ENCODE measurements at regions not wholly inside any gene's neighbourhood (a gene's known extent, or its start where the extent isn't known, plus 50 kb on each side); places are given as distances from the start of the nearest gene placed in this dataset.
"Not testable (repeated sequence)": the region's sequence is repeated elsewhere in the genome, so short reads cannot be mapped to it uniquely, and the experiment has no call there.

DNA sequence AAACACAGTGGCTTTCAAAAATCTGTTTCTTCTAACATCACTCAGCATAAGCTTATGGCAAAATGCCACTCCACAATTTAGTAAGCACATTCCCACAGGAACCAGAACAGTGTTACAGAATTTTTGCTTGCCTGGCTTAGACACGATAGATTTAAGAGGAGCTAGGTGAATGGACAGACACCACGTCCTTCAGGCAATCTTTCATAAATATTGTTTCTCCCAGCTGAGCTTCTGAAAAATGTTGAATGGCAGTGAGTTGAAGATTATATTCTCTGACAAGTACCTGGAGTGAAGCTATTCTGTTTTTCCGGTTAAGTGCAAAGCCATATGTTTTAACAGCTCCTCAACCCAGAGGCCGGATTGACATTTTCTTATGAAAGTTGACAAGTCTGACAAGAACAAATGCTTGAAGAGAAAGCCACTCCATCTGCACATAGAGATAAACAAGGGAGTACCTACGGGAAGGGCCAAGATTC, 102.0 kb downstream of the FSCB start:
- peaks cover 6% of the 10 kb centered on the region for H3K9me3 Mint-ChIP-seq
- no peaks in the 10 kb centered on the region for H3K36me3 Mint-ChIP-seq
- no peaks in the 10 kb centered on the region for H3K4me1 Mint-ChIP-seq
- DNase-seq (ENCODE audit: low spot score in 2 of 2) = no peak
- ATAC-seq = no peak
- no peak overlapping the region for H3K4me3 Mint-ChIP-seq
- H3K27ac Mint-ChIP-seq = no peak overlapping the region

DNA sequence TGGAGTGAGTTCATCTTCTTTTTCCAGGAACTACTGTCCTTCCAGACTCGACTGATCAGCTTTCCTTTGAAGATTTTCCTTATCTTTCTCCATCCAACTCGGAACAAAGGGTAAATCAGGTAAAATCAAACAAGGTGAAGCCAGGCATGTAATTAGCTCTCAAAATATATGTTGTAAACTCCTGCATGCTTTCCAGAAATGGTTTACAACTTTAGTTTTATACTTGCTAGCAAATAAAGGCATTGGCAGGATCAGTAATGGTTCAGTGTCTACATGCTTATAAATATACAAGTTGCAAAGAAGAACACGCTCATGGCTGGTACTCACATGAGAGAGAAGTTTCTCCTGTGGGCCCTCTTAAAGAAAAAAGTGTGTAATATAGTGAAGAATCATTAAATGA, 102.5 kb downstream of the FSCB start:
- Mint-ChIP-seq H3K4me1 (no peaks in the 10 kb centered on the region), H3K4me3 (no peak overlapping the region), H3K36me3 (no peaks in the 10 kb centered on the region), H3K9me3 (peaks cover 8% of the 10 kb centered on the region), H3K27ac (no peak overlapping the region)
- DNase-seq (ENCODE audit: low spot score in 2 of 2) = no peak
- ATAC-seq = no peak

DNA sequence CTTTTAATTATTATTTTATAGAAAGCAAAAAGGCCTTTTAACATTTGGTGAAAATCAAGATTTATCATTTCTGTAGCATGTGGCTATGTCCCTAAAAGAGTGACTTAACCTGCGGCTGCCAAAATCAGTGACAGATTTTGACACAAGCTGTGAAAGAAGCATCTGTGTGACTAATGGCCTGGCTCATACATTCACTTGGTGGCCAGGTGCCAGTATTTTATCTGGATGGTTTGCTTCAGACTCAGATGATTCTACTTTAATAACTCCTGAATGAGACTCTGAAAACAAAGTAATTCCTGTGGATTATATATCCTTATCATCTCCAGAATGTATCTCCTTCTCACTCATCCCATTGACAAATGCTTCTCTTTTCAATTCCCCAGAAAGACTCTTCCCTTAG, 103.0 kb downstream of the FSCB start:
- Mint-ChIP-seq H3K4me3 (no peak overlapping the region), H3K4me1 (no peaks in the 10 kb centered on the region), H3K36me3 (no peaks in the 10 kb centered on the region), H3K27ac (no peak overlapping the region), H3K9me3 (peaks cover 8% of the 10 kb centered on the region)
- ATAC-seq (no peak), DNase-seq (ENCODE audit: low spot score in 2 of 2) (no peak)

DNA sequence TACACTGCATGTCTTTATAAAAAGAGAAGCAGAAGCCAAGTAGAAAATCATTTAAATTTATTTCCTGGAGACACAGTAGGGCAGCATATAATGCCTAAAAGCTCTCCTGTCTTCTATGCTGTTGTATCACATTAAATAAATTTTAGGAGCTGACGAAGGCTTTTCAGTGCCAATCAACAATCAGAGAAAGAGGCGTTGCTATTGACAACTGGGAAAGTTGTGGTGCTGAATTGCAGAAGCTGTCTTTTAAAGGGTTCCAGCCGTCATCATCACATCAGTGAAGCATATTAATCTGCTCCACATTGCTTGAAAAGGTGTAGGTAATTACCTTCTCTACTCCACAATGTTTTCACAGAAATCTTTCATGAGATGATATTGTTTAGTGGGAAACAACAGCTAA, 103.9 kb downstream of the FSCB start:
- Mint-ChIP-seq H3K9me3 (peaks cover 8% of the 10 kb centered on the region), H3K4me1 (no peaks in the 10 kb centered on the region), H3K4me3 (no peak overlapping the region), H3K36me3 (no peaks in the 10 kb centered on the region), H3K27ac (no peak overlapping the region)
- ATAC-seq = no peak
- DNase-seq (ENCODE audit: low spot score in 2 of 2) = no peak

DNA sequence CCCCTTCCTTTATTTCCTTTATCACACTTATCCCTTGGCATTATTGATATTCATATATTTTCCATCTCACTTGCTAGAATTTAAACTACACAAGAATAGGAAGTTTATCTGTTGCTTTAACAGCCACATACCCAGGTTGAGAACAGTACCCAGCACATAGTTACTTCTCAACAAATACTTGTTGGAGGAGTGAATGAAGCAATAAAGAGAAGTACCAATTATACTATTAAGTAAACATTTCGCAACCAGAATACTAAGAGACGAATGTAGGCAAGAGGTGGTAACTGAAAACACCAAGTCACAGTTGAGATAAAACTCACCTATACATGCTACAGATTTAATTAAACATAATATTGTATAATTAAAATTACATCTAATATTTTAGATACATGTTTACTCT, 110.9 kb downstream of the FSCB start:
- Mint-ChIP-seq H3K9me3 (peaks cover 19% of the 10 kb centered on the region), H3K4me1 (no peaks in the 10 kb centered on the region), H3K27ac (no peak overlapping the region), H3K36me3 (no peaks in the 10 kb centered on the region), H3K4me3 (no peak overlapping the region)
- ATAC-seq = no peak
- DNase-seq (ENCODE audit: low spot score in 2 of 2) = no peak

DNA sequence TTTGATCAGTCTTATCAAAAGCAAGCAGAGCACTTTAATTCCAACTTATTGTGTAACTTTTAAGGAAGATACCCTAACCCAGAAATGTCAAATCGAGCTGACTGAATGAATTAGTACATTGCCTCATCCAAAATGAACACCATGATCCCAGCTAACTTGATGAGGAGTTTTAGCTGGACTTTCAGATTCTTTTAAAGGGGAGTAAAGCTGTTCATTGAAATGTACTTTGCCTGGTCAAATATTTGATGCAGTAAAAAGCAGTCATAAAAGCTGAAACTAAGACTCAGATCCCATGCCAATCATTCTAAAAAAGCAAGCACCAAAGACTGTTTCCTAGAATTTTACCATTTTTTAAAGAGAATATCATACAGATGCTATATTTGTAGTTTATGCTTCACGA, 114.1 kb downstream of the FSCB start:
- no peak overlapping the region for H3K4me3 Mint-ChIP-seq
- H3K27ac Mint-ChIP-seq = no peak overlapping the region

DNA sequence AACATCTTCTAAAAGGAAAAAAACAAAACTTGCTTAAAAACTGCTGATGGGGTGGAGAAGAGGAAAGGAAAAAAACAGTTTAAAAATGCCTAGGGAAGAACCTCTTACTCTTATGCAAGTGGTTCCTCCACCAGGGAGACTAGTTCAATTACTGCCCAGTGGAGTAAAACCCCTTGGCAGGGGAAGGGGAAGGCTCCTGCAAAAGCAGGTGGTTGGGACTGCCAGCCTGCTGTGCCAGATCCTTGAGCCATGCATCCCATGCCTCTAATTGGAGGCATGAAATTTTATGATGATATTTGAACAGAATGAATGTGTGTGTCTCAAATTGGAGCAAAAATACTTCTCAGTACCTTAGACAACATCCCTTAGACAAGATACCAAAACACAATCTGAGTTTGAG, 118.8 kb downstream of the FSCB start:
- peaks cover 4% of the 10 kb centered on the region for H3K9me3 Mint-ChIP-seq
- H3K4me3 Mint-ChIP-seq = no peak overlapping the region
- ATAC-seq (no peak), DNase-seq (ENCODE audit: low spot score in 2 of 2) (no peak)
- H3K36me3 Mint-ChIP-seq = no peaks in the 10 kb centered on the region
- no peaks in the 10 kb centered on the region for H3K4me1 Mint-ChIP-seq
- H3K27ac Mint-ChIP-seq = no peak overlapping the region

More for the DNA sequence above, 114.1 kb downstream of the FSCB start:
- no peaks in the 10 kb centered on the region for H3K4me1 Mint-ChIP-seq
- ATAC-seq = no peak
- DNase-seq (ENCODE audit: low spot score in 2 of 2) = no peak
- H3K9me3 Mint-ChIP-seq = peaks cover 10% of the 10 kb centered on the region
- H3K36me3 Mint-ChIP-seq = no peaks in the 10 kb centered on the region

DNA sequence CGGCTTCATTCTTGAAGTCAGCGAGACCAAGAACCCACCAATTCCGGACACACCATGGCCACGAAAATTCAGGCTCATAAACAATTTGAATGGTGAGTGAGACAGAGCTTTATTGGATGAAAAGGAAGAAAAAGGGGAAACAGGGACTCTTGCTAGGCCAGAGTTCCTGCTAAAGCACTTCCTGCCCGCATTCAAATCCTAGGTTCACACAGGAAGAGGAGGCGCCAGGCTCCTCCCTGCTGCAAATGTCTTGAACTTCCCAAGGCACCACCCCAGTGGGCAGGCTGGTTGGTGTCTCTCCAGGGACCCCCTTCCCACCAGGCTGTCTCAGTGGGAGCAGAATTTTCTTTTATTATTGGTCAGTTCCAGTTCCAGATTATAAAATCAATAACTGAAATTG, 121.2 kb downstream of the FSCB start:
- Mint-ChIP-seq H3K36me3 (no peaks in the 10 kb centered on the region), H3K9me3 (peaks cover 4% of the 10 kb centered on the region), H3K4me3 (no peak overlapping the region), H3K27ac (no peak overlapping the region), H3K4me1 (no peaks in the 10 kb centered on the region)
- ATAC-seq (no peak), DNase-seq (ENCODE audit: low spot score in 2 of 2) (no peak)

DNA sequence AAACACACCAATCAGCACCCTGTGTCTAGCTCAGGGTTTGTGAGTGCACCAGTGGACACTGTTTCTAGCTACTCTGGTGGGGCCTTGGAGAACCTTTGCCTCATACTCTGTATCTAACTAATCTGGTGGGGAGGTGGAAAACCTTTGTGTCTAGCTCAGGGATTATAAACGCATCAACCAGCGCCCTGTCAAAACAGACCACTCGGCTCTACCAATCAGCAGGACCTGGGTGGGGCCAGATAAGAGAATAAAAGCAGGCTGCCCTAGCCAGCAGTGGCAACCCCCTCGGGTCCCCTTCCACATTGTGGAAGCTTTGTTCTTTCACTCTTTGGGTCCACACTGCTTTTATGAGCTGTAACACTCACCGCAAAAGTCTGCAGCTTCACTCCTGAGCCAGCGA, 121.8 kb downstream of the FSCB start:
- H3K9me3 Mint-ChIP-seq; ATAC-seq; H3K4me1 Mint-ChIP-seq; DNase-seq (ENCODE audit: low spot score in 2 of 2); H3K36me3 Mint-ChIP-seq; H3K4me3 Mint-ChIP-seq; H3K27ac Mint-ChIP-seq: not testable (repeated sequence)

DNA sequence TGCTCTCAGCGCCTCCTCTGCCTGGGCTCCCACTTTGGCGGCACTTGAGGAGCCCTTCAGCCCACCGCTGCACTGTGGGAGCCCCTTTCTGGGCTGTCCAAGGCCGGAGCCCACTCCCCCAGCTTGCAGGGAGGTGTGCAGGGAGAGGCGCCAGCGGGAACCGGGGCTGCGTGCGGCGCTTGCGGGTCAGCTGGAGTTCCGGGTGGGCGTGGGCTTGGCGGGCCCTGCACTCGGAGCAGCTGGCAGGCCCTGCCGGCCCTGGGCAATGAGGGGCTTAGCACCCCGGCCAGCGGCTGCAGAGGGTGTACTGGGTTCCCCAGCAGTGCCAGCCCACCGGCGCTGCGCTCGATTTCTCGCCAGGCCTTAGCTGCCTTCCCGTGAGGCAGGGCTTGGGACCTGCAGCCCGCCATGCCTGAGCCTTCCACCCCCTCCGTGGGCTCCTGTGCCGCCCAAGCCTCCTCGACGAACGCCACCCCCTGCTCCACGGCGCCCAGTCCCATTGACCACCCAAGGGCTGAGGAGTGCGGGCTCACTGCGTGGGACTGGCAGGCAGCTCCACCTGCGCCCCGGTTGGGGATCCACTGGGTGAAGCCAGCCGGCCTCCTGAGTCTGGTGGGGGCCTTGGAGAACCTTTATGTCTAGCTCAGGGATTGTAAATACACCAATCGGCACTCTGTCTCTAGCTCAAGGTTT, 122.3 kb downstream of the FSCB start:
- not testable (repeated sequence) for H3K4me1 Mint-ChIP-seq; H3K9me3 Mint-ChIP-seq; H3K4me3 Mint-ChIP-seq; ATAC-seq; H3K36me3 Mint-ChIP-seq; DNase-seq (ENCODE audit: low spot score in 2 of 2); H3K27ac Mint-ChIP-seq

DNA sequence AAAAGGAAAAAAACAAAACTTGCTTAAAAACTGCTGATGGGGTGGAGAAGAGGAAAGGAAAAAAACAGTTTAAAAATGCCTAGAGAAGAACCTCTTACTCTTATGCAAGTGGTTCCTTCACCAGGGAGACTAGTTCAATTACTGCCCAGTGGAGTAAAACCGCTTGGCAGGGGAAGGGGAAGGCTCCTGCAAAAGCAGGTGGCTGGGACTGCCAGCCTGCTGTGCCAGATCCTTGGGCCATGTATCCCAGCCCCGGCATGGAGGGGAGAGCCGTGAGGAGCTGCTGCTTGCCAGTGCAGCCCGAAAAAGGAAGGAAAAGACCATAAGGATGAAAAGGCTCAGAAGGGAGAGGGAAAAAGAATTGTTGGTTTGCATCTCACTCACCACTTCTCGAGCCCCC, 123.0 kb downstream of the FSCB start:
- no peak for ATAC-seq
- Mint-ChIP-seq H3K27ac (no peak overlapping the region), H3K9me3 (peaks cover 6% of the 10 kb centered on the region), H3K4me3 (no peak overlapping the region), H3K4me1 (no peaks in the 10 kb centered on the region), H3K36me3 (no peaks in the 10 kb centered on the region)
- DNase-seq (ENCODE audit: low spot score in 2 of 2) = no peak

DNA sequence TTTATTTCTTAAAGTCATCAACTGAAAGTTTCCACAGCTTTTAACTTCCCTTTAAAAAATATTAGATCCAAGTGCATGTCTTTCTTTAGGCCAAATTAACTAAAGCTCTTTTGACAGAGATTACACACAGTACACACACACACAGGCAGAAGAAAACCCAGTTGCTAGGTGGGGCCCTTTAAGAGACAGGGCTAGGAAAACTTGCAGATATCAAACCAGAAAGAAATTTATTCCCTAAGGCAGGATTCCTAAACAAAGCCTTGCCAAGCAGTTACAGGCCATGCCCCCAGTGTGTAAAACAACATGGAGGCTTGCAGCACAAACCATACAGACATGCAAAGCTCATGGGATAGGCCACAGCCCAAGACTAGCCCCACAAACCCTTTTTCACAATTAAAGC, 123.4 kb downstream of the FSCB start:
- no peak overlapping the region for H3K4me3 Mint-ChIP-seq
- peaks cover 6% of the 10 kb centered on the region for H3K9me3 Mint-ChIP-seq
- H3K36me3 Mint-ChIP-seq = no peaks in the 10 kb centered on the region
- no peak for ATAC-seq
- H3K4me1 Mint-ChIP-seq = no peaks in the 10 kb centered on the region
- DNase-seq (ENCODE audit: low spot score in 2 of 2) = no peak
- no peak overlapping the region for H3K27ac Mint-ChIP-seq

DNA sequence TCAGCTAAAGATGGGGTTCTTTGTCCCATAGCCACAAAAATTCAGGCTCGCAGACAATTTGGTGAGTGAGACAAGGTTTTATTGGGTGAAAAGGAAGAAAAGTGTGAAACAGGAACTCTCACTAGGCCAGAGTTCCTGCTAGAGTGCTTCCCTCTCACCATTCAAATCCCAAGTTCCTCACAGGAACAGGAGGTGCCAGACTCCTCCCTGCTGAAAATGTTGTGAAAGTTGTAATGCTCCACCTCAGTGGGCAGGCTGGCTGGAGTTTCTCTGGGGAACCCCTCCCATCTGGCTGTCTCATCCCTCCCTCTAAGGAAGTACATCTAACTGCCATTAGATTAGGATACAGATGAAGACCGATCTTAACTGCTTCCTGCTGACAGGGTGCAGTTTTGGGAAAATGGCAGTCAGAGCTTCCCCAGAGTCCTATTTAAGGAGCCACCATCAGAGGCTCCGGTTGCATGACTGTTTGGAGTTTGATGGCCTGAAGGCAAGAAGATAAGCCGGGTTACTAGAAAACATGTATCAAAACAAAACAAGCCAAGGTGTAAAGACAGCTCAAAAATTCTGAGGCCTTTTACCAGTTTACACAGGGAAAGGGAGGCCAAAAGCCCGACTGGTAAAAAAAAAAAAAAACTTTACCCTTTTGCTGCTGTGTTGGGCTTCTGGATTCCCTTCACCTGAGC, 127.6 kb downstream of the FSCB start:
- DNase-seq (ENCODE audit: low spot score in 2 of 2) = no peak
- Mint-ChIP-seq H3K9me3 (peaks cover 15% of the 10 kb centered on the region), H3K36me3 (no peaks in the 10 kb centered on the region), H3K4me3 (no peak overlapping the region), H3K4me1 (no peaks in the 10 kb centered on the region), H3K27ac (no peak overlapping the region)
- ATAC-seq = no peak

DNA sequence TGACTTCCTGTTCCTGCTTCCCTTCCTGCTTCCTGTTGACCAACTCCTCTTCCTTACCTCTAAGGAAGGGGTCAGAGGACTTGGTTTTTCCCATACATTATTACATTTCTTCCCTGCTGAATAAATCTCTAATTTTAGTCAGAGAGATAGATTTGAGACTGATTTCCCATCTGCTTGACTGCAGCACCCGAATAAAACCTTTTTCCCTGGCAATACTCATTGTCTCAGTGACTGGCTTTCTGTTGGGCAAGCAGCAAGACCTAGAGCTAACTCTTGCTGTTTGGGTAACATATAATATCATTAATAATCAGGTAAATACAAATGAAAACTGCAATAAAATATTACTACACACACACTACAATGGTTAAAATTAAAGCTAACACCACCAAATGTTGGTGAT, 132.2 kb downstream of the FSCB start:
- DNase-seq (ENCODE audit: low spot score in 2 of 2) (no peak), ATAC-seq (no peak)
- no peak overlapping the region for H3K27ac Mint-ChIP-seq

DNA sequence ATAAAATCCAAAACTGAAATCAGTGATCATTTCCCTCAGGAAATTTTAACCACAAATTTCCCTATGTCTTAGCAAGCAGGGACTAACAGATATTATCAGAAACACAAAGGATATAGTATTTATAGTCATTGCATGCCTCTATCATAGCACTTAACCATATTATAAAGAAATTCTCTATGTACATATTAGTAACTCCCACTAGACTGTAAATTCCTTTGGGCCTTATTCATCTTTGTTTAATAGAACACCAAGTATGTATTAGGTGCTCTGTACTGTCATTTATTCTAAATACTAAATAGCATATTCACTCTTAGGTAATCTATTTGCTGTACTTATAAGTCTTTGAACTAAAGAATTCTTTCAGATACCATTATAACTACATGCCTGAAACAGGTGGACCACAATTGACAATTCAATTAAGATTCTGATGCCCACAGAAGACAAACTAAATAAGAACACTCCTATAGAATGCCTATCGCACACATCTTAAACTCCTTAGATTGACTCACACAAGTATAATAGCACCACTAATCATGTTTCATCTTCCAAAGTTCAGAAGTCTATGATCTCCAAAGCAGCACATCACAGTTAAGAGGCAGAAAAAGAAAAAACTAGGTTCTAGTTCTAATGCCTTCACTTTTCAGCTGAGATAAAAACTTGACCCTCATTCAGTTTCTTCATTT, 134.1 kb downstream of the FSCB start:
- Mint-ChIP-seq H3K9me3 (peaks cover 18% of the 10 kb centered on the region), H3K36me3 (no peaks in the 10 kb centered on the region), H3K4me3 (no peak overlapping the region), H3K27ac (no peak overlapping the region), H3K4me1 (no peaks in the 10 kb centered on the region)
- DNase-seq (ENCODE audit: low spot score in 2 of 2) (no peak), ATAC-seq (no peak)

More for the DNA sequence above, 132.2 kb downstream of the FSCB start:
- Mint-ChIP-seq H3K36me3 (no peaks in the 10 kb centered on the region), H3K4me3 (no peak overlapping the region), H3K4me1 (no peaks in the 10 kb centered on the region), H3K9me3 (peaks cover 20% of the 10 kb centered on the region)

DNA sequence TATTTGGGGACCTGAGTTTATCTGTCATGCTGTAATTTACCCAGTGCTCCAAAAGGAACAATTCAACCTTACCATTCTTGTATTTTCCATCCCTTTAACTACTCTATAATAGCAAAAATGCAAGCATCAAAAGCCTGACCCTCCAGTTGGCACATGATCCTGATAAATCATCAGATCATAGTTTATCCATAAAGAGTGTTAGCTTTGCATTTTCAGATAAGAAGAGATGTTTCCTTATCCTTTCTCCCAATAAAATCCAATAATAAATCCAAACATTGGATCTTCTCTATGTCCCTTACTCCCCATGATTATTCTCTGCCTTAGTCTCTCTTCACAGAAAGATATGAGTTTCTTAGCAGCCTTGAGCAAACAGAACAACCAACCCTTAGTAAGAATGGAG, 134.9 kb downstream of the FSCB start:
- DNase-seq (ENCODE audit: low spot score in 2 of 2) (no peak), ATAC-seq (no peak)

More for the DNA sequence above, 134.9 kb downstream of the FSCB start:
- Mint-ChIP-seq H3K4me1 (no peaks in the 10 kb centered on the region), H3K36me3 (no peaks in the 10 kb centered on the region), H3K9me3 (peaks cover 21% of the 10 kb centered on the region), H3K27ac (no peak overlapping the region), H3K4me3 (no peak overlapping the region)

Measured in stimulated activated effector memory CD8-positive, alpha-beta T cell treated with anti-CD3 and anti-CD28 coated beads, Interleukin-12 subunit alpha, Interleukin-12 subunit beta, amount 100 ng/mL, for 72 hours (primary cell).